Activated CD8-positive, alpha-beta T cell treated with anti-CD3 and anti-CD28 coated beads for 36 hours (primary cell): ENCODE measurements at regions not wholly inside any gene's neighbourhood (a gene's known extent, or its start where the extent isn't known, plus 50 kb on each side); places are given as distances from the start of the nearest gene placed in this dataset.

Source experiments
- ATAC-seq: fragments of 200-7000 bp; cut with Tn5 transposase; one replicate; pipeline ENCODE4 v1.10.0; 2021; ENCODE audit warnings: mild to moderate bottlenecking, moderate library complexity
- CTCF ChIA-PET: fragments of 350-600 bp; sonication (Branson Sonifier 250); formaldehyde crosslinking; loops from one replicate; lab custom pipeline; 2021; ENCODE audit warnings: antibody characterized with exemption; lab: Charles Lee
- POLR2A ChIA-PET: fragments of 350-600 bp; sonication (Branson Sonifier 250); formaldehyde crosslinking; loops from one replicate; lab custom pipeline; 2021; ENCODE audit warnings: antibody characterized with exemption; lab: Charles Lee
- DNase-seq: peaks from one replicate; pipeline ENCODE4 v3.0.0-alpha.2; 2020
- H3K27ac Mint-ChIP-seq: one replicate; pipeline ENCODE4 v1.8.0; 2021; ENCODE audit warnings: mild to moderate bottlenecking, mixed read lengths
- H3K27me3 Mint-ChIP-seq: one replicate; pipeline ENCODE4 v1.8.0; 2021; ENCODE audit warnings: mixed read lengths
- H3K36me3 Mint-ChIP-seq: one replicate; pipeline ENCODE4 v1.8.0; 2021; ENCODE audit warnings: low read depth, mixed read lengths
- H3K4me1 Mint-ChIP-seq: one replicate; pipeline ENCODE4 v1.8.0; 2021; ENCODE audit warnings: low read depth, mixed read lengths
- H3K4me3 Mint-ChIP-seq: one replicate; pipeline ENCODE4 v1.8.0; 2021; ENCODE audit warnings: mild to moderate bottlenecking, moderate library complexity, mixed read lengths
- H3K9me3 Mint-ChIP-seq: one replicate; pipeline ENCODE4 v1.8.0; 2021; ENCODE audit warnings: mixed read lengths
- CTCF ChIP-seq: fragments of 200-600 bp; IDR thresholded peaks from one replicate; pipeline ENCODE4 v1.8.0; 2022; ENCODE audit warnings: antibody characterized with exemption, mild to moderate bottlenecking
- intact Hi-C: fragments of 100-400 bp; cut with micrococcal nuclease; formaldehyde crosslinking; loops from one replicate; pipeline ENCODE4 v1.10.0; 2022

DNA sequence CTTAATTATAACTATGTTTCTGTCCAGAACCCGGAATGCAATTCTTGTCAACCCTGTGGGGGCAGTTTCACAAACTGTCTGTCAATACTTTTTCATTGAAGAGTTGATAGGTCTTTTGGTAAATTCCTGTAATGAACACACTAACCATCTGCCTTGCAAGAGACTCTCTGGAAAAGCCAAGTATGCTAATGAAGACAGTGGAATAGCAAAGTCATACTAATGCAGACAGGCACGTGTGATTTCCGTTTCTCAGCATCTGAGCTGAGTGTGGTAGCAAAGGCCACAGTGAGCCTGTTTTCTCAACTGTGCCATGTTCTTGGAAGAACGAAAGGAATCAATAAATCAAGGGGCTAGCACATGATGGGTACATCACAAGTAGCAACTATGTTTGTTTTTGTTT is 494.1 kb upstream of the NRP1 start:
- H3K4me3 Mint-ChIP-seq, result no peak overlapping the region
- H3K9me3 Mint-ChIP-seq, result peaks cover 6% of the 10 kb centered on the region
- no peak for TF ChIP-seq CTCF
- no peak overlapping the region for H3K27ac Mint-ChIP-seq
- H3K36me3 Mint-ChIP-seq, result no peaks in the 10 kb centered on the region
- ATAC-seq (no peak), DNase-seq (no peak)
- POLR2A ChIA-PET, result no interaction called here
- intact Hi-C loops, result no loop called here
- no peaks in the 10 kb centered on the region for H3K4me1 Mint-ChIP-seq
- CTCF ChIA-PET, result no interaction called here
- peaks cover 1% of the 10 kb centered on the region for H3K27me3 Mint-ChIP-seq

DNA sequence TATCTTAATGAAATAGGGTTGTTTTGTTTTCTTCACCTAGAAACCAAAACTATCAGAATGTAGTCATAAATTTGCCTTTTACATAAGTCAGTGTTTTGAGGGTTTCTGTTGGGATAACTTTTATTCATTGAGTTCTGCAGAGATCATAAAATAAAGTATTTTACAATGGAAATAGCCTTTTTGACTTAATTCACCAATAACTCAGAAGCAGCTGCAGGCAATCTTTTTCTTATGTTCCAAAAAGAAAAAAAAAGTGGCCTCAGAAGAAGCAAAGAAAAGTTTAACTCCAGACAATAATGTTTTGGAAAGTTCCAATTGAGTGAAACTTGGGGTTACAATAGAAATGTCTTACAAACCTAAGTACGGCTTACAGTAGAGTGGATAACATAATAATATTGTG is 491.7 kb upstream of the NRP1 start:
- no peaks in the 10 kb centered on the region for H3K36me3 Mint-ChIP-seq
- no peak for DNase-seq
- TF ChIP-seq CTCF, result no peak
- no peak overlapping the region for H3K27ac Mint-ChIP-seq
- intact Hi-C loops, result no loop called here
- POLR2A ChIA-PET, result no interaction called here
- peaks cover 6% of the 10 kb centered on the region for H3K9me3 Mint-ChIP-seq
- H3K4me1 Mint-ChIP-seq, result no peaks in the 10 kb centered on the region
- ATAC-seq, result no peak
- H3K4me3 Mint-ChIP-seq, result no peak overlapping the region
- CTCF ChIA-PET, result no interaction called here
- peaks cover 1% of the 10 kb centered on the region for H3K27me3 Mint-ChIP-seq

DNA sequence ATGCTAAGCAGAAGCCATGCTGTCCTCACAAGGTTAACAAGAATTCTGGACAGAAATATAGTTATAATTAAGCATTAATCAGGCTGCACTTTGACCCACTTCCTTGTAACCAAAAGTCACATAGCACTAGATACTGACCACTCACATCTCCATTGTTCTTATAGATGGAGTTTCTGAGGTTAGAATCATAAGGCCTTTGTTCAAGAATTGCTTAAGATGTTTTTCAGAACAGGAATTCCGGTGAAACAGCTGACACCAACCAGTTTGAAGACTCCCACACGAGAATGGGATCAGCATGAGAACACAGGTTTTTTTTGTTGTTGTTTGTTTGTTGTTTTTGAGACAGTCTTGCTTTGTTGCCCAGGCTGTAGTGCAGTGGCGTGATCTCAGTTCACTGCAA is 488.3 kb upstream of the NRP1 start:
- intact Hi-C loops, result no loop called here
- no peaks in the 10 kb centered on the region for H3K36me3 Mint-ChIP-seq
- POLR2A ChIA-PET, result no interaction called here
- ATAC-seq (no peak), DNase-seq (no peak)
- no peak overlapping the region for H3K27ac Mint-ChIP-seq
- CTCF ChIA-PET, result no interaction called here
- H3K4me3 Mint-ChIP-seq, result no peak overlapping the region
- H3K9me3 Mint-ChIP-seq, result peaks cover 5% of the 10 kb centered on the region
- no peak for TF ChIP-seq CTCF
- no peaks in the 10 kb centered on the region for H3K27me3 Mint-ChIP-seq
- peaks cover 3% of the 10 kb centered on the region for H3K4me1 Mint-ChIP-seq

- POLR2A ChIA-PET, result no interaction called here
- H3K36me3 Mint-ChIP-seq, result no peaks in the 10 kb centered on the region
- ATAC-seq (no peak), DNase-seq (no peak)
- TF ChIP-seq CTCF, result no peak
- CTCF ChIA-PET, result no interaction called here
- no peak overlapping the region for H3K27ac Mint-ChIP-seq
- H3K9me3 Mint-ChIP-seq, result no peaks in the 10 kb centered on the region
- peaks cover 3% of the 10 kb centered on the region for H3K4me1 Mint-ChIP-seq
- H3K4me3 Mint-ChIP-seq, result no peak overlapping the region
- intact Hi-C loops, result no loop called here
- no peaks in the 10 kb centered on the region for H3K27me3 Mint-ChIP-seq
Observed at GRCh38 chr10:33820531-33820930, 486.1 kb upstream of the NRP1 start.

- no peak for ATAC-seq
- Mint-ChIP-seq H3K9me3 (no peaks in the 10 kb centered on the region), H3K27me3 (no peaks in the 10 kb centered on the region), H3K36me3 (no peaks in the 10 kb centered on the region), H3K4me3 (no peak overlapping the region), H3K4me1 (peaks cover 3% of the 10 kb centered on the region), H3K27ac (no peak overlapping the region)
- CTCF ChIA-PET, result no interaction called here
- intact Hi-C loops, result no loop called here
- POLR2A ChIA-PET, result no interaction called here
- no peak for DNase-seq
- TF ChIP-seq CTCF, result no peak
Observed at GRCh38 chr10:33819206-33819605, 484.7 kb upstream of the NRP1 start.
